Midbrain (tissue), 1 donor: ENCODE measurements at regions not wholly inside any gene's neighbourhood (a gene's known extent, or its start where the extent isn't known, plus 50 kb on each side); places are given as distances from the start of the nearest gene placed in this dataset.

Experiments
- DNase-seq: peaks from one replicate; lab custom pipeline; 2025; lab: John Stamatoyannopoulos, UW

- DNase-seq: no peak
Observed at GRCh38 chr17:54835015-54835414, 65.6 kb upstream of the TOM1L1 start.

- no peak for DNase-seq
Observed at GRCh38 chr17:54836723-54837462, 63.8 kb upstream of the TOM1L1 start.

GRCh38 chr17:54838651-54839421 lies 61.8 kb upstream of the TOM1L1 start:
- no peak for DNase-seq

GRCh38 chr17:54839447-54839846 lies 61.2 kb upstream of the TOM1L1 start:
- no peak for DNase-seq

GRCh38 chr17:54840885-54841591 lies 59.6 kb upstream of the TOM1L1 start:
- DNase-seq: no peak

GRCh38 chr17:54841656-54842055 lies 59.0 kb upstream of the TOM1L1 start:
- DNase-seq: no peak

GRCh38 chr17:54844233-54844632 lies 56.4 kb upstream of the TOM1L1 start:
- no peak for DNase-seq

GRCh38 chr17:54848368-54848987 lies 52.2 kb upstream of the TOM1L1 start:
- no peak for DNase-seq

GRCh38 chr17:54849660-54850059 lies 51.0 kb upstream of the TOM1L1 start:
- no peak for DNase-seq
